ENCODE measurements at regions not wholly inside any gene's neighbourhood (a gene's known extent, or its start where the extent isn't known, plus 50 kb on each side); places are given as distances from the start of the nearest gene placed in this dataset.

DNA sequence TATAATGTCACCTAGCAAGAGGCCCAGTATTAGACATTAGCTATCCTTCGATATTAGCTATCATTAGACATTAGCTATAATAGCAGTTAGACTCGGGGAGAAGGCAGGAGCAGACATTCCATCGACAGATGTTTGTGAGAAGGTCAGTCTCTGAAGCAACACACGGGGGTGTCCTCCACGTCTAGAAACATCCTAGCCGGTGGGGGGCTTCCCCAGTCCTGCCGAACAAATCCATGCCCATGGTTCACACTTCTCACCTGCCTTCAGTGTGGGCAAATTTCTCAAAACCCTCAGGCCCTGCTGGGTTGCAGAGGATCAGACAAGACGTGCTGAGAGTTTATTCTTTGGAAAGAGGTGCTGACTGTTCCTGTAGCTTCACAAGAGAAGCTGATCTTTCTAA, 151.1 kb downstream of the IRF8 start:
- TF ChIP-seq, protein P1, sequence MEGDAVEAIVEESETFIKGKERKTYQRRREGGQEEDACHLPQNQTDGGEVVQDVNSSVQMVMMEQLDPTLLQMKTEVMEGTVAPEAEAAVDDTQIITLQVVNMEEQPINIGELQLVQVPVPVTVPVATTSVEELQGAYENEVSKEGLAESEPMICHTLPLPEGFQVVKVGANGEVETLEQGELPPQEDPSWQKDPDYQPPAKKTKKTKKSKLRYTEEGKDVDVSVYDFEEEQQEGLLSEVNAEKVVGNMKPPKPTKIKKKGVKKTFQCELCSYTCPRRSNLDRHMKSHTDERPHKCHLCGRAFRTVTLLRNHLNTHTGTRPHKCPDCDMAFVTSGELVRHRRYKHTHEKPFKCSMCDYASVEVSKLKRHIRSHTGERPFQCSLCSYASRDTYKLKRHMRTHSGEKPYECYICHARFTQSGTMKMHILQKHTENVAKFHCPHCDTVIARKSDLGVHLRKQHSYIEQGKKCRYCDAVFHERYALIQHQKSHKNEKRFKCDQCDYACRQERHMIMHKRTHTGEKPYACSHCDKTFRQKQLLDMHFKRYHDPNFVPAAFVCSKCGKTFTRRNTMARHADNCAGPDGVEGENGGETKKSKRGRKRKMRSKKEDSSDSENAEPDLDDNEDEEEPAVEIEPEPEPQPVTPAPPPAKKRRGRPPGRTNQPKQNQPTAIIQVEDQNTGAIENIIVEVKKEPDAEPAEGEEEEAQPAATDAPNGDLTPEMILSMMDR (IDR thresholded peaks at IDR 0.05; ENCODE audit: low read length), result no peak
- TF ChIP-seq EZH2phosphoT487 (IDR thresholded peaks at IDR 0.05; ENCODE audit: low read length), result no peak
